ENCODE measurements at regions not wholly inside any gene's neighbourhood (a gene's known extent, or its start where the extent isn't known, plus 50 kb on each side); places are given as distances from the start of the nearest gene placed in this dataset.
A peak's percentile ranks its signal among the peaks of the same experiment; 100 is the strongest.

- no peak for TF ChIP-seq ZBTB40 (IDR thresholded peaks at IDR 0.05)
- TF ChIP-seq ZBTB40 (CRISPR knock-in tag; IDR thresholded peaks at IDR 0.05) = no peak
- peak; percentile 26 for TF ChIP-seq TAF9B (IDR thresholded peaks at IDR 0.05; ENCODE audit: partially characterized antibody)
- TF ChIP-seq REST (IDR thresholded peaks at IDR 0.05; ENCODE audit: borderline replicate concordance) = no peak
- TF ChIP-seq REST (CRISPR knock-in tag; IDR thresholded peaks at IDR 0.05; ENCODE audit: low read depth) = no peak
- no peak for TF ChIP-seq ZBTB26 (CRISPR knock-in tag; IDR thresholded peaks at IDR 0.05)
- TF ChIP-seq NFE2 (IDR thresholded peaks at IDR 0.05; ENCODE audit: low read depth) = peak; percentile 57; the same call in 1 of the 2 replicates
Observed at GRCh38 chr1:196115646-196116045, 492.6 kb downstream of the KCNT2 start (continued).

All from K562 (cell line).